ENCODE measurements at regions not wholly inside any gene's neighbourhood (a gene's known extent, or its start where the extent isn't known, plus 50 kb on each side); places are given as distances from the start of the nearest gene placed in this dataset.

- DNase-seq (ENCODE audit: low spot score): no peak
- no peak for TF ChIP-seq CTCF (IDR thresholded peaks at IDR 0.05; ENCODE audit: extremely low read depth, missing control alignments)
Observed at GRCh38 chr20:18986895-18987580, 173.5 kb downstream of the SCP2D1 start.

- no peak for TF ChIP-seq CTCF (IDR thresholded peaks at IDR 0.05; ENCODE audit: extremely low read depth, missing control alignments)
Observed at GRCh38 chr20:18987781-18988360, 174.3 kb downstream of the SCP2D1 start.

GRCh38 chr20:18988701-18989100, 175.1 kb downstream of the SCP2D1 start:
- no peak for TF ChIP-seq CTCF (IDR thresholded peaks at IDR 0.05; ENCODE audit: extremely low read depth, missing control alignments)
- no peak for DNase-seq (ENCODE audit: low spot score)

More at GRCh38 chr20:18987781-18988360, 174.3 kb downstream of the SCP2D1 start:
- DNase-seq (ENCODE audit: low spot score): no peak

- no peak for TF ChIP-seq CTCF (IDR thresholded peaks at IDR 0.05; ENCODE audit: extremely low read depth, missing control alignments)
- DNase-seq (ENCODE audit: low spot score): no peak
Observed at GRCh38 chr20:18989736-18990474, 176.3 kb downstream of the SCP2D1 start.

- no peak for DNase-seq (ENCODE audit: low spot score)
- TF ChIP-seq CTCF (IDR thresholded peaks at IDR 0.05; ENCODE audit: extremely low read depth, missing control alignments): no peak
Observed at GRCh38 chr20:18991012-18991411, 177.4 kb downstream of the SCP2D1 start.

GRCh38 chr20:18992418-18992817, 178.8 kb downstream of the SCP2D1 start:
- TF ChIP-seq CTCF (IDR thresholded peaks at IDR 0.05; ENCODE audit: extremely low read depth, missing control alignments): no peak
- no peak for DNase-seq (ENCODE audit: low spot score)

GRCh38 chr20:18995455-18995854, 181.9 kb downstream of the SCP2D1 start:
- TF ChIP-seq CTCF (IDR thresholded peaks at IDR 0.05; ENCODE audit: extremely low read depth, missing control alignments): no peak
- no peak for DNase-seq (ENCODE audit: low spot score)

All from GM20000 (cell line).